ENCODE measurements at regions not wholly inside any gene's neighbourhood (a gene's known extent, or its start where the extent isn't known, plus 50 kb on each side); places are given as distances from the start of the nearest gene placed in this dataset.

DNA sequence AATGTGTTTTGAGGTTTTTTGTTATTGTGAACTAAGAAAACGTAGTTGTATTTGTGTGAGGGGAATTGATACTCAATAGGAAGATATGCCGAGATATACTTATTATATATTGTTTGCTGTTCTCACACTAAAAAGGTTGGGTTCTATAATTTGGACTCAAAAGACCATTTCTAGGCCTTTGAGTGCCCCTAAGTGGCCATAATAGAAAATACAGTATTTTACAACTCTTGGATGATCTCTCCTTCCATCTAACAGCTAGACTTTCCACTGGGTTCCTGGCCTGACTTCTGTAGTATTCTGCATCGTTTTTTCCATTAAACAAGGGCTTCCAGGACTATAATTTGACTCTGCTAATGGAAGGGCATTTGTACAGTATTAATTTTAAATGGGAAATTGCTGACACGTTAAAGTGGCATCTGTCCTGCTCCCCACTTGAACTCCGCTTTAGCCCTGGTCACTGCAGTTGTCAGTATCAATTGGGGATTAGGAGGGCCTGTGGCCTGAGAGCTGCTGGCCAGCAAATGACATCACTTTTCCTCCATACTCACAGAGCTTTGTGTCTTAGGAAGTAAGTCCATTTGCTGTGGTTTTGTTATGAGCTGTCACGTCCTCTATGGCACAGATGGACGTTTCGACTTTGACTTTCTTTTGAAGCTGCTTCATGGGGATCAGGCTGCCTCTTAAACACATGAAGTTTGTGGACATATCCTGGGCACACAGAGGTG, 176.9 kb downstream of the SLIT2 start:
- no peak for ATAC-seq (ENCODE audit: insufficient number of reproducible peaks, low FRiP score, low read depth)
- Histone ChIP-seq H3K9me3 (no peaks in the 10 kb centered on the region), H3K4me3 (no peak overlapping the region), H3K36me3 (no peaks in the 10 kb centered on the region), H3K27ac (no peak overlapping the region), H3K4me1 (ENCODE audit: control insufficient read depth in 1 of 2, low read depth in 2 of 2) (peaks cover 7 to 11% of the 10 kb centered on the region in 2 donors), H3K27me3 (replicated peaks; ENCODE audit: insufficient read depth) (no peaks in the 10 kb centered on the region)
- TF ChIP-seq, protein P1, sequence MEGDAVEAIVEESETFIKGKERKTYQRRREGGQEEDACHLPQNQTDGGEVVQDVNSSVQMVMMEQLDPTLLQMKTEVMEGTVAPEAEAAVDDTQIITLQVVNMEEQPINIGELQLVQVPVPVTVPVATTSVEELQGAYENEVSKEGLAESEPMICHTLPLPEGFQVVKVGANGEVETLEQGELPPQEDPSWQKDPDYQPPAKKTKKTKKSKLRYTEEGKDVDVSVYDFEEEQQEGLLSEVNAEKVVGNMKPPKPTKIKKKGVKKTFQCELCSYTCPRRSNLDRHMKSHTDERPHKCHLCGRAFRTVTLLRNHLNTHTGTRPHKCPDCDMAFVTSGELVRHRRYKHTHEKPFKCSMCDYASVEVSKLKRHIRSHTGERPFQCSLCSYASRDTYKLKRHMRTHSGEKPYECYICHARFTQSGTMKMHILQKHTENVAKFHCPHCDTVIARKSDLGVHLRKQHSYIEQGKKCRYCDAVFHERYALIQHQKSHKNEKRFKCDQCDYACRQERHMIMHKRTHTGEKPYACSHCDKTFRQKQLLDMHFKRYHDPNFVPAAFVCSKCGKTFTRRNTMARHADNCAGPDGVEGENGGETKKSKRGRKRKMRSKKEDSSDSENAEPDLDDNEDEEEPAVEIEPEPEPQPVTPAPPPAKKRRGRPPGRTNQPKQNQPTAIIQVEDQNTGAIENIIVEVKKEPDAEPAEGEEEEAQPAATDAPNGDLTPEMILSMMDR (IDR thresholded peaks at IDR 0.05): peak; percentile 9
- no peak for DNase-seq (ENCODE audit: low spot score)

DNA sequence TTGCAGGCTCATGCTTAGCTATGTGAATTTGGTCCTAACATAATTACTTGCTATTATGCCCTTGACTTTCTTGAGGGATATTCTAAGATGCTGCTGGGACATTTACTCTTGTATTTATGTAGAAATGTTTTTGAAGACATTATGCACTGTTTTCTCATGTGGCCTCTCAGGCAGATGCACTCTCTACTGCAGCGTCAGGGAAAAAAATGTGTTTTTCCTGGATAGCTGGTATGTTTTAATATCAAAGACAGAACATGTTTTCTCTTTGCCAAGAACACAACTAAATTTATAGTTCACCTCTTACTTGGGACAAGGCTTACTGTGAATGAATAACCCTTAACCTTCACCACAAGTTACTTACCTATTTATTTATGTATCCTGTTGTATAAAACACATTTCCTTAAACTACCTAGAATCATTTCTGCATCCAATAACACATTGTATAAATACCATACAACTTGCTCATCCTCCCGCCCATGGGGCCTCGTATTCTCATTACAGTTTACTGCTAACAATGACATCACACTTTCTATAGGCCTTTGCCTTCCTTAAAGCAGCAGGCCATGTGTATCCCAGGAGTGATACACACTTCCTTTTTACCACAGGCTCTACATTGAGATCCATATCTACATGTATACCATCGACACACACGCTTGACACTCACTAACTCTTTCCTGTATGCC, 178.7 kb downstream of the SLIT2 start:
- TF ChIP-seq, protein P1 (IDR thresholded peaks at IDR 0.05): no peak
- Histone ChIP-seq H3K27ac (no peak overlapping the region), H3K27me3 (replicated peaks; ENCODE audit: insufficient read depth) (no peaks in the 10 kb centered on the region), H3K36me3 (no peaks in the 10 kb centered on the region), H3K4me3 (no peak overlapping the region), H3K4me1 (ENCODE audit: control insufficient read depth in 1 of 2, low read depth in 2 of 2) (peaks cover 7 to 11% of the 10 kb centered on the region in 2 donors), H3K9me3 (no peaks in the 10 kb centered on the region)
- ATAC-seq (ENCODE audit: insufficient number of reproducible peaks, low FRiP score, low read depth): no peak
- DNase-seq (ENCODE audit: low spot score): no peak

DNA sequence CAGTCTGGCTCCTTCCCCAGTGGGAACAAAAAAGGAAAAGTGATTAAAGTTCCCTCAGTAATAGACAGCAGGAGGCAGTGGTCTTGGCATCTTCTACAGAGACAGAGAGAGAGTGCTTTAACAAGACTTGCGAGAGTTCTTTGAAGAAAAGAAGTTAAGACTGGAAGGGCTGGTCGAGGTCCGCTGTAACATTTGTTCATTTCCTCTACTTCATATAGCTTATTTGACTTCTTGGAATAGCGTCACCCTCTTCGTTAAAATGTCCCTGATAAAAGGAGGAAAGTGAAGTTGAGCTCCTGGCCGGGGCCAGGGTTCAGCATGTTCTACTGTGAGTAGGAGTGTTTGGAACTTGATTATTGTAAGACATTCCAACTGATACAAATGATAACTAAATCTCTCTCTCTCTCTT, 179.8 kb downstream of the SLIT2 start:
- Histone ChIP-seq H3K27ac (no peak overlapping the region), H3K36me3 (no peaks in the 10 kb centered on the region), H3K4me3 (peak overlapping the region; percentile 52), H3K4me1 (ENCODE audit: control insufficient read depth in 1 of 2, low read depth in 2 of 2) (peaks cover 7 to 11% of the 10 kb centered on the region in 2 donors), H3K27me3 (replicated peaks; ENCODE audit: insufficient read depth) (no peaks in the 10 kb centered on the region), H3K9me3 (no peaks in the 10 kb centered on the region)
- TF ChIP-seq, protein P1 (IDR thresholded peaks at IDR 0.05): no peak
- no peak for DNase-seq (ENCODE audit: low spot score)
- ATAC-seq (ENCODE audit: insufficient number of reproducible peaks, low FRiP score, low read depth): no peak

DNA sequence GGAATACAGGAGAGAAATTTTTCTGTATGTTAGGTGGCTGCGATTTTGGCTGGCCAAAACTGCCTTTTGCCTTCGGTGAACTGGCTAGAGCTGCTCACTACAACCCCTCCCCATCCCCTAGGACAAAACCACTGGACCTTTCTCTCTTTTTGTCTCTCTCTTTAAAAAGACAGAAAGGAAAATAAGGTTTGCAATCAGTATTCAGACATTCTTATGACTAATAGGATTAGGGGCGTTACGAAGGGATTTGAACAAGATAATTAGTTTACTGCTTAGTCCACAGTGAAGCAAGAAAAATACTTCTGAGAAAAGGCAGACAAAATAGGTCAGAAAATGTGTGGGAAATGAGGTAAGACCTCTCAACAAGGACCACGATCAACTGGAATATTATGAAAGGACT, 180.4 kb downstream of the SLIT2 start:
- ATAC-seq (ENCODE audit: insufficient number of reproducible peaks, low FRiP score, low read depth): no peak
- H3K27me3 ChIP-seq (replicated peaks; ENCODE audit: insufficient read depth): no peaks in the 10 kb centered on the region
- peak overlapping the region; percentile 52 for H3K4me3 ChIP-seq
- no peak overlapping the region for H3K27ac ChIP-seq
- no peaks in the 10 kb centered on the region for H3K36me3 ChIP-seq
- H3K4me1 ChIP-seq (ENCODE audit: control insufficient read depth in 1 of 2, low read depth in 2 of 2): peaks cover 7 to 11% of the 10 kb centered on the region in 2 donors
- no peaks in the 10 kb centered on the region for H3K9me3 ChIP-seq
- TF ChIP-seq, protein P1 (IDR thresholded peaks at IDR 0.05): no peak
- no peak for DNase-seq (ENCODE audit: low spot score)

DNA sequence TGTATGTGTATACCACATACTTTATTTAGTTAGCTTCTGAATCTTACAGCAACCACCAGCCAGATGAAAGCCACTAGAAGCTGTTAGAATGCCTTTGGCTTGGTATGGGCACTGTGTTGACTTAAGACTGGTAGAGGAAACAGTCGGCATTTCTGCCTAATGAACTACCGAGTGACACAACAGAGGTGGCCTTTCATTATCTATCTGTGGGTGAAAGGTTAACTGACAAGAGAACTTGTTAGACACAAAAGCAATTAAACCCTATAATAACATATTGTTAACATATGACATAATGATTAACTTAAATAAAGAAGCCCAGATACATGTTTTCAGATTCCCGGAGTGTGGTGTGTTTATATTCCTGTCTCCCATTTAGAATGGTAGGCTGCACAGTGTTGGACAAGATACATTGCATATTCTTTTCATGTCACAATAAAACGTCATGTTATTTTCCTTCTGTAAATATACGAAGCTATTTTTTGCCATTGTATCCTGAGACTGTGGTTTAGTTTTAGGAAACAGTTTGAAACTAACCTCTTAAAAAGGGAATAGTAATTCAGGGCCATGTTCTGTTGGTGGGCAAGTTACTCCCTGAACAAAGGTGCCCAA, 181.5 kb downstream of the SLIT2 start:
- Histone ChIP-seq H3K4me3 (no peak overlapping the region), H3K9me3 (no peaks in the 10 kb centered on the region), H3K27ac (no peak overlapping the region), H3K27me3 (replicated peaks; ENCODE audit: insufficient read depth) (no peaks in the 10 kb centered on the region), H3K36me3 (no peaks in the 10 kb centered on the region), H3K4me1 (ENCODE audit: control insufficient read depth in 1 of 2, low read depth in 2 of 2) (peaks cover 7 to 11% of the 10 kb centered on the region in 2 donors)
- TF ChIP-seq, protein P1 (IDR thresholded peaks at IDR 0.05): no peak
- ATAC-seq (ENCODE audit: insufficient number of reproducible peaks, low FRiP score, low read depth): no peak
- no peak for DNase-seq (ENCODE audit: low spot score)

All from thoracic aorta (tissue), 2 donors.